HG02938 (cell line): ENCODE measurements at regions not wholly inside any gene's neighbourhood (a gene's known extent, or its start where the extent isn't known, plus 50 kb on each side); places are given as distances from the start of the nearest gene placed in this dataset.
A peak's percentile ranks its signal among the peaks of the same experiment; 100 is the strongest.
"Not testable (repeated sequence)": the region's sequence is repeated elsewhere in the genome, so short reads cannot be mapped to it uniquely, and the experiment has no call there.

ENCODE experiments used
- ATAC-seq: cut with Tn5 transposase; IDR thresholded peaks from one replicate; pipeline ENCODE4 v1.9.1; 2021; ENCODE audit warnings: mild to moderate bottlenecking, moderate library complexity; ENCODE audit not compliant: unreplicated experiment

DNA sequence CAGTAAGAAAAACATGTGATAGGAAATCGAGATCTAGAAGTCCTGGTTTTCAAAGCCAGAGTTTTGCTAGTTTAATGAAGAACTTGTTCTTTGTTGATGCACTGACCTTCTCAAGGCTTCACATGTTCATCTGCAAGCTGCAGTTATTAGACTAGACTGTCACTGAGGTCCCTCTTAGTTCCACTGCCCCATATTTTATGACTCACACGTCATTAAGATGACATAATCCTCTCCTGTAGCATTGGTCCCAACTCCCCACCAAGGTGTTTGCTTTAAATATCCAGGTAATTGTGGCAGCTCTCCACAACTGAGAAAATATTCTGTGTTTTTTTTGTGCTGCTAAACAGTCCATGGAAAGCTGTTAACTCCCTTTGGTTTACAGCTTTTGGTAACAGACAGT lies 149.7 kb downstream of the MREG start:
- ATAC-seq: no peak

DNA sequence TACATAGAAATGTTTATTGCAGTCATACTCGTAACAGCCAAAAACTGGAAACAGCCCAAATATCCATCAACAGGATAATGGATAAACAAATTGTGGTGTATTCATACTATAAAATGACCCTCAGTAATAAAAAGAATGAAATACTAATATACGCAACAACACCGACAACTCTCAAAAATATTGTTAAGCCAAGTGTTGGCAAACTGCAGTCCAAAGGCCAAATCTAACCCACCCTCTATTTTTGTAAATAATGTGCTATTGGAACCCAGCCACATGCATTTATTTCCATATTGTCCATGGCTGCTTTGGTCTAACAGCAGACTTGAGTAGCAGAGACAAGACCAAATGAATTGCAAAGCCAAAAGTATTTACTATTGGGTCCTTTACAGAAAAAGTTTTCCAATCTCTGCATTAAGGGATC lies 151.0 kb downstream of the MREG start:
- ATAC-seq: no peak

GRCh38 chr2:215861607-215862350 lies 151.6 kb downstream of the MREG start:
- ATAC-seq: no peak

GRCh38 chr2:215856080-215856479 lies 157.3 kb downstream of the MREG start:
- no peak for ATAC-seq

DNA sequence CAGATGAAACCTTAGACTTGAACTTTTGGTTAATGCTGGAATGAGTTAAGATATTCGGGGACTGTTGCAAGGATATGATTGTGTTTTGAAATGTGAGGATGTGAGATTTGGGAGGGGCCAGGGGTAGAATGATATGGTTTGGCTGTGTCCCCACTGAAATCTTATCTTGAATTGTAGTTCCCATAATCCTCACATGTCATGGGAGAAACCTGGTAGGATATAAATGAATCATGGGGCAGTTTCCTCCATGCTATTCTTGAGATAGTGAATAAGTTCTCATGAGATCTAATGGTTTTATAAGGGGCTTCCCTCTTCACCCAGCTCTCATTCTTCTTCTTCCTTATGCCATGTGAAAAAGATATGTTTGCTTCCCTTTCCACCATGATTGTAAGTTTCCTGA lies 158.0 kb downstream of the MREG start:
- not testable (repeated sequence) for ATAC-seq

GRCh38 chr2:215854008-215854407 lies 159.3 kb downstream of the MREG start:
- no peak for ATAC-seq

DNA sequence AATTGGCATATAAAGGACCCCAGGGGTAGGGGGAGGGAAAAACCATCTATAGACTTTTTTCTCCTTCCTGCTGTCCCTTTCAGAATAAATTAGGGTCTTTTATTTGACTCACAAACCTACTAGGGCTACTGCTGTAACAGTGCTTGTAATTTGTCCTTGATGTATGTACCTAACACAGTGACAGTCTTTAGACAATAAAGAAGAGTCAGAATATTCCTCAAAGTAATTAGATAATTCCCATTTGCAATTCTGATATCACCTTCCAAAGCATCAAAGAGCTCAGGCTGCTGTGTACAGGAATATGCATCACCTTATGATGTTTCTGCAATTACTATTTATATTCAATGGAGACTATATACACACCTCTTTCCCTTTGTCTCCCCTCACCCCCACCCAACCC lies 161.7 kb downstream of the MREG start:
- no peak for ATAC-seq

DNA sequence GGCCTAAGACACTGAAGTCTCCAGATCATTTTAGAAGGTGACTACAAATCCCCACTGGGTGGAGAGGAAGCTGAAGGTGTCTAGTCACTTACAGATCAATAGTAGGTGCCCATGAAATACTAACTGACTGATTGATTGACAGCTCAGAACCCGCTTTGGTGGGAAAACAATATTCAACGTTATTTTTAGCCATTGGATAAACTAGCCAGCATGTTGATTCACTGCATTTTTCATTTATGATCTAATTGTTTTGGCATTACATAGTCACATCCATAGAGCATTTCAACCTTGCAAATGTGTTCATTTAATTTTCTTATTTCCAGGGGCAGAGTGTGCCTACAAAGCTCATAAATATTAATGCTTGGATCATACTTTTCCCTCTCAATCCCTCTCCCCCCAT lies 162.3 kb downstream of the MREG start:
- no peak for ATAC-seq

DNA sequence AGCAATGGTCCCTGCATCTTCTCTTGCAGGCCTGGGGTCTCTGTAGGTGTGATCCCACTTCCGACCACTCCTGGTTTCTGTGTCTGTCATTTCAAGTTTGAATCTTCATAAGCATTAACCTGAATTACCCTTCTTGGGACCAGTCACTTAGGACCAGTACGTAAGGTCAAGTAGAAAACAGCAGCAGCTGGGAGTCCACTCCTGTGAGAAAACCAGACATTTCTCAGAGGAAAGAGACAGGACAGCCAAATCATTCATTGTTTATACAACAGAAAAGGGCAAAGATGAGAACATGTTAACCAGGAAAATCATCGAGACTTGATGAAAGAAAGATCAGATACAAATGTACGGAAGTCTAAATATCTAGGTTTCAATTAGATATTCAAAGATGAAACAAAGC lies 163.0 kb downstream of the MREG start:
- ATAC-seq: no peak

- ATAC-seq: no peak
Observed at GRCh38 chr2:215849771-215850170, 163.6 kb downstream of the MREG start.

GRCh38 chr2:215848698-215849097 lies 164.7 kb downstream of the MREG start:
- no peak for ATAC-seq

- ATAC-seq: no peak
Observed at GRCh38 chr2:215848146-215848545, 165.2 kb downstream of the MREG start.

DNA sequence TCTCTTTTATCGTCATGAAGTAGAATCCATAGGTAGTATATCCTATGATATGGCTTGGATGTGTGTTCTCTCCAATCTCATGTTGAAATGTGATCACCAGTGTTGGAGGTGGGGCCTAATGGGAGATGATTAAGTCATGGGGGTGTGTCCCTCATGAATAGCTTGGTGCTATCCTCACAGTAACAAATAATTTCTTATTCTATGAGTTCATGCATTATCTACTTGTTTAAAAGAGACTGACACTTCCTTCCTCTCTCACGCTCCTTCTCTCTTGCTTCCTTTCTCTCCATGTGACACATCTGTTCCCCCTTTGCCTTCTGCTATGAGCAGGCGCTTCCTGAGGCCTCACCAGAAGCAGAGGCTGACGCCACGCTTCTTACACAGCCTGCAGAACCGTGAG lies 165.6 kb downstream of the MREG start:
- ATAC-seq: no peak

- no peak for ATAC-seq
Observed at GRCh38 chr2:215847056-215847455, 166.3 kb downstream of the MREG start.

GRCh38 chr2:215845839-215846586 lies 167.3 kb downstream of the MREG start:
- peak; percentile 86 for ATAC-seq

DNA sequence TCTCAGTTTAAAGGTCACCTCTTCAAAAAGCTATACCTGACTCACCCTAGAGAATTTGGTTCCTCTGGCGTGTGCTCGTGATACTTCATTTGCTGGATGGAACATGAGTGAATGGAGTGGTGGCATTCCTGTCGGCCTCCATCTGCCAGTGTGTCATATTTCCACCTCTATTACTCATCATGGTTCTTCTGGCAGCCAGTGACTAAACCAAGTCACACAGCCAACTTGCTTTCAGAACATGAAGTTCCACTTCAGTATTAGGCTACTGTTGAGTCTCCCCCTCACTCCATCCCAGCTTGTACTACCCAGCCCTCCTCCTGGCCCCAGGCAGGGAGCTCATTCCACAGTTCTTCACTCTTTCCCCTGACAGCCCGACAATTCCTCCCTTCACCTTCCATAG lies 169.8 kb downstream of the MREG start:
- ATAC-seq: no peak

GRCh38 chr2:215841175-215841816 lies 172.1 kb downstream of the MREG start:
- no peak for ATAC-seq

- ATAC-seq: no peak
Observed at GRCh38 chr2:215839816-215840215, 173.5 kb downstream of the MREG start.

- ATAC-seq: no peak
Observed at GRCh38 chr2:215839309-215839708, 174.0 kb downstream of the MREG start.

- ATAC-seq: no peak
Observed at GRCh38 chr2:215836881-215837280, 176.5 kb downstream of the MREG start.

GRCh38 chr2:215835657-215836056 lies 177.7 kb downstream of the MREG start:
- ATAC-seq: no peak

GRCh38 chr2:215835231-215835630 lies 178.1 kb downstream of the MREG start:
- no peak for ATAC-seq
